ENCODE measurements at regions not wholly inside any gene's neighbourhood (a gene's known extent, or its start where the extent isn't known, plus 50 kb on each side); places are given as distances from the start of the nearest gene placed in this dataset.

DNA sequence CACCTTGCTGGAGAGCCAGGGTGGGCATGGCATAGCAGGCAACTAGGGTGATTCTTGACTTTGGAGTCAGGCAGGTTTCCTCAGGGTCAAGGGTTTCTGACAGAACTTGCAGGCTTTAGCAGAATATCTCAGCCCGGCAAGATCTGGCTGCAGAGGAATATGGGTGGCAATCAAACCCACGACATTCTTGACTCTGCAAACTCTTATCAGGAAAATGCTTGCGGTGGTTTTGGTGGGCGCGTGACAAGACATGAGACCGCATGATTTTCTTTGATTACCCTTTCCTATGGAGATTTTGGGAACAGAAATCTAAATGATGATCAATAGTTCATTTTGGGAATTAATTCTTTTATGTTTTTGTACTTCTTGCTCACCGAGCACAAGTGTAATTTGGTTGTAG is 449.5 kb downstream of the VRK1 start:
- no peak overlapping the region for H3K4me3 Mint-ChIP-seq (ENCODE audit: unreplicated experiment)
- no peak overlapping the region for H3K27ac Mint-ChIP-seq (ENCODE audit: unreplicated experiment)
- TF ChIP-seq CTCF (IDR thresholded peaks at IDR 0.05; ENCODE audit: unreplicated experiment), result no peak
- H3K36me3 Mint-ChIP-seq (ENCODE audit: low read depth, unreplicated experiment), result no peaks in the 10 kb centered on the region
- H3K9me3 Mint-ChIP-seq (ENCODE audit: unreplicated experiment), result no peaks in the 10 kb centered on the region
- no peaks in the 10 kb centered on the region for H3K27me3 Mint-ChIP-seq (ENCODE audit: unreplicated experiment)
- no peak for DNase-seq (ENCODE audit: low spot score)
- peaks cover 7% of the 10 kb centered on the region for H3K4me1 Mint-ChIP-seq (ENCODE audit: unreplicated experiment)

GRCh38 chr14:97248973-97249372 is 451.8 kb downstream of the VRK1 start:
- DNase-seq (ENCODE audit: low spot score), result no peak
- no peak overlapping the region for H3K4me3 Mint-ChIP-seq (ENCODE audit: unreplicated experiment)
- H3K36me3 Mint-ChIP-seq (ENCODE audit: low read depth, unreplicated experiment), result no peaks in the 10 kb centered on the region
- no peaks in the 10 kb centered on the region for H3K9me3 Mint-ChIP-seq (ENCODE audit: unreplicated experiment)
- H3K4me1 Mint-ChIP-seq (ENCODE audit: unreplicated experiment), result peaks cover 10% of the 10 kb centered on the region
- TF ChIP-seq CTCF (IDR thresholded peaks at IDR 0.05; ENCODE audit: unreplicated experiment), result no peak
- H3K27ac Mint-ChIP-seq (ENCODE audit: unreplicated experiment), result no peak overlapping the region
- H3K27me3 Mint-ChIP-seq (ENCODE audit: unreplicated experiment), result no peaks in the 10 kb centered on the region

- Mint-ChIP-seq H3K9me3 (ENCODE audit: unreplicated experiment) (no peaks in the 10 kb centered on the region), H3K27me3 (ENCODE audit: unreplicated experiment) (no peaks in the 10 kb centered on the region), H3K4me1 (ENCODE audit: unreplicated experiment) (peaks cover 12% of the 10 kb centered on the region), H3K27ac (ENCODE audit: unreplicated experiment) (no peak overlapping the region), H3K4me3 (ENCODE audit: unreplicated experiment) (no peak overlapping the region), H3K36me3 (ENCODE audit: low read depth, unreplicated experiment) (no peaks in the 10 kb centered on the region)
- TF ChIP-seq CTCF (IDR thresholded peaks at IDR 0.05; ENCODE audit: unreplicated experiment), result no peak
- no peak for DNase-seq (ENCODE audit: low spot score)
Observed at GRCh38 chr14:97250931-97251330, 453.7 kb downstream of the VRK1 start.

DNA sequence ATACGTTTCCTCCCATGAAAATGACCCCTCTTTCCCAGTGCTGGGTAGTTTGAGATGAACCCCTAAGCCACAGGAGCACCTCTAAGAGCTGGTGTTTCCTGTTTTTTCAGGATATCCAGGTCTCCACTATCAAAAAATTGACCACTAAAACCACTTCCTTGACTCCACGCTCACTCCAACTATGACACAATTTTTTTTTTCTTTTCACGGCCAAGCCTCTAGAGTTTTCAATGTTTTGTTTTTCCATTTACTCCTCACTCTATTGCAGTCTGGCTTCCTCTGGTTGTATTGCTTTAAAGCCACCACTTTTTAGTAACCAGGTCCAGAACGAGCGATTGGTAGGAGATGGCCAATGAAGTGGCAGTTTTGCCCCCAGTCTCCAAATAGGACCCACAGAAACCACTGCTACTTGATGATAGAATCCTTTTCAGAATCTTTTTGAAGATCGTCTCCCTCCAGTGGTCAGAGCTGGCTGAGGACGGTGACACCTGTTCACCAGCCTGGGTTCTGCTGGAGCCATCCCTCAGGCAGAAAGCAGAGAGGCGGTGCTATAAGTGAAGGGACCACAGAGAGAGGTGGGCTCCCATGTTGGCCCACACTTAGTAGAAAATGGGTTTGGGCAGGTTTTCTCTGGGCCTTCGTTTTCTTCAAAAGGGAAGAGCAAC is 454.4 kb downstream of the VRK1 start:
- no peak overlapping the region for H3K27ac Mint-ChIP-seq (ENCODE audit: unreplicated experiment)
- no peaks in the 10 kb centered on the region for H3K36me3 Mint-ChIP-seq (ENCODE audit: low read depth, unreplicated experiment)
- H3K4me3 Mint-ChIP-seq (ENCODE audit: unreplicated experiment), result no peak overlapping the region
- H3K27me3 Mint-ChIP-seq (ENCODE audit: unreplicated experiment), result no peaks in the 10 kb centered on the region
- TF ChIP-seq CTCF (IDR thresholded peaks at IDR 0.05; ENCODE audit: unreplicated experiment), result no peak
- DNase-seq (ENCODE audit: low spot score), result peak; percentile 6
- H3K4me1 Mint-ChIP-seq (ENCODE audit: unreplicated experiment), result peaks cover 12% of the 10 kb centered on the region
- H3K9me3 Mint-ChIP-seq (ENCODE audit: unreplicated experiment), result no peaks in the 10 kb centered on the region

DNA sequence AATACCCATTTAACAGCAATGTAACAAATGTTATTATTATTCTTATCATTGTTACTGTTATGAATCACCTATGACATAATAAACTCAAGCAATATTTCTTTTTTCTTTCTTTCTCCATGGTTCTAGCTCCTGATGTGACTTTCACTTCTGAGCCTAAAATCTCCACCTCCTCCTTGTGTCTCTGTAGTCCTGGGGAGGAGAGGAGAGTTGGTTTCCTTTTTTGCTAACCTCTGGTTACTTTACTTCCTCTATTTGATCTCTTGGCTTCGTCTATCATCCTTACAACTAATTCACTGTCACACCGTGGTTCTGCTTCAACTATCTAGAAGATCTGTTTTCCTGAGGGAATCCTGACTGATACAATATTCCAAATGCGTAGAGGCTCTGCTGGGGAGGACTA is 456.6 kb downstream of the VRK1 start:
- Mint-ChIP-seq H3K9me3 (ENCODE audit: unreplicated experiment) (no peaks in the 10 kb centered on the region), H3K4me1 (ENCODE audit: unreplicated experiment) (peaks cover 12% of the 10 kb centered on the region), H3K27ac (ENCODE audit: unreplicated experiment) (no peak overlapping the region)

More for the DNA sequence above, 456.6 kb downstream of the VRK1 start:
- Mint-ChIP-seq H3K36me3 (ENCODE audit: low read depth, unreplicated experiment) (no peaks in the 10 kb centered on the region), H3K27me3 (ENCODE audit: unreplicated experiment) (no peaks in the 10 kb centered on the region), H3K4me3 (ENCODE audit: unreplicated experiment) (no peak overlapping the region)
- TF ChIP-seq CTCF (IDR thresholded peaks at IDR 0.05; ENCODE audit: unreplicated experiment), result no peak
- no peak for DNase-seq (ENCODE audit: low spot score)
